Osteoblast (primary cell): ENCODE measurements at regions not wholly inside any gene's neighbourhood (a gene's known extent, or its start where the extent isn't known, plus 50 kb on each side); places are given as distances from the start of the nearest gene placed in this dataset.

Source experiments
- DNase-seq: peaks from one replicate; pipeline ENCODE4 v3.0.0; 2011; ENCODE audit warnings: low spot score, mixed read lengths; ENCODE audit not compliant: insufficient read length; ENCODE audit errors: missing footprints
- H2AFZ ChIP-seq: 2 replicates; pipeline ENCODE4 v1.6.0; 2011; ENCODE audit warnings: mild to moderate bottlenecking, low read length
- H3K27ac ChIP-seq: 2 replicates; pipeline ENCODE4 v1.5.1; 2011; ENCODE audit warnings: mild to moderate bottlenecking, low read depth, low read length, moderate library complexity
- H3K27me3 ChIP-seq: 2 replicates; pipeline ENCODE4 v1.6.0; 2012; ENCODE audit warnings: mild to moderate bottlenecking, control low read depth, inconsistent platforms, low read length, moderate library complexity; ENCODE audit not compliant: insufficient read depth
- H3K36me3 ChIP-seq: 2 replicates; pipeline ENCODE4 v1.5.1; 2011; ENCODE audit warnings: mild to moderate bottlenecking, low read length, control low read depth, moderate library complexity; ENCODE audit not compliant: insufficient read depth
- H3K4me1 ChIP-seq: 2 replicates; pipeline ENCODE4 v1.5.1; 2011; ENCODE audit warnings: mild to moderate bottlenecking, low read length, control low read depth, moderate library complexity; ENCODE audit not compliant: insufficient read depth
- H3K4me2 ChIP-seq: 2 replicates; pipeline ENCODE4 v1.6.0; 2011; ENCODE audit warnings: mild to moderate bottlenecking, low read length; ENCODE audit not compliant: insufficient read depth
- H3K4me3 ChIP-seq: fragments of 200-600 bp; sonication (generic); 3 replicates; pipeline ENCODE4 v1.5.1; 2012; ENCODE audit warnings: mild to moderate bottlenecking, low read length, inconsistent platforms; ENCODE audit not compliant: insufficient read depth
- H3K79me2 ChIP-seq: 2 replicates; pipeline ENCODE4 v1.6.0; 2012; ENCODE audit warnings: mild to moderate bottlenecking, low read length, control low read depth, inconsistent platforms; ENCODE audit not compliant: insufficient read depth
- H3K9me3 ChIP-seq: 2 replicates; pipeline ENCODE4 v1.5.1; 2011; ENCODE audit warnings: low read depth, low read length, control low read depth
- H4K20me1 ChIP-seq: 2 replicates; pipeline ENCODE4 v1.6.0; 2012; ENCODE audit warnings: mild to moderate bottlenecking, low read length, control low read depth; ENCODE audit not compliant: insufficient read depth
- CTCF ChIP-seq: IDR thresholded peaks from 2 replicates; pipeline ENCODE4 v1.5.1; 2011; ENCODE audit warnings: mild to moderate bottlenecking, low read depth, low read length, moderate library complexity; ENCODE audit errors: extremely low read depth

GRCh38 chr1:191910245-191910644 is 248.0 kb upstream of the RGS18 start:
- TF ChIP-seq CTCF, result no peak
- H3K79me2 ChIP-seq, result no peaks in the 10 kb centered on the region
- H3K4me3 ChIP-seq, result no peak overlapping the region
- H3K27ac ChIP-seq, result no peak overlapping the region
- H2AFZ ChIP-seq, result no peak overlapping the region
- DNase-seq, result no peak
- no peaks in the 10 kb centered on the region for H3K27me3 ChIP-seq
- no peaks in the 10 kb centered on the region for H3K9me3 ChIP-seq
- no peaks in the 10 kb centered on the region for H4K20me1 ChIP-seq
- no peaks in the 10 kb centered on the region for H3K4me1 ChIP-seq
- H3K36me3 ChIP-seq, result no peaks in the 10 kb centered on the region
- no peak overlapping the region for H3K4me2 ChIP-seq

GRCh38 chr1:191912517-191912916 is 245.7 kb upstream of the RGS18 start:
- Histone ChIP-seq H2AFZ (no peak overlapping the region), H3K4me1 (no peaks in the 10 kb centered on the region), H3K4me2 (no peak overlapping the region), H3K4me3 (no peak overlapping the region), H3K9me3 (no peaks in the 10 kb centered on the region), H3K36me3 (no peaks in the 10 kb centered on the region), H3K27me3 (no peaks in the 10 kb centered on the region), H3K79me2 (no peaks in the 10 kb centered on the region), H4K20me1 (no peaks in the 10 kb centered on the region), H3K27ac (no peak overlapping the region)
- TF ChIP-seq CTCF, result no peak
- DNase-seq, result no peak

GRCh38 chr1:191913260-191913977 is 244.8 kb upstream of the RGS18 start:
- Histone ChIP-seq H3K4me1 (no peaks in the 10 kb centered on the region), H4K20me1 (no peaks in the 10 kb centered on the region), H3K4me3 (no peak overlapping the region), H3K27ac (no peak overlapping the region), H3K79me2 (no peaks in the 10 kb centered on the region), H3K4me2 (no peak overlapping the region), H3K9me3 (no peaks in the 10 kb centered on the region), H3K36me3 (no peaks in the 10 kb centered on the region), H3K27me3 (no peaks in the 10 kb centered on the region), H2AFZ (no peak overlapping the region)
- no peak for TF ChIP-seq CTCF
- no peak for DNase-seq

GRCh38 chr1:191929383-191929782 is 228.9 kb upstream of the RGS18 start:
- no peaks in the 10 kb centered on the region for H3K79me2 ChIP-seq
- no peak for DNase-seq
- H3K4me3 ChIP-seq, result no peak overlapping the region
- H3K27me3 ChIP-seq, result no peaks in the 10 kb centered on the region
- TF ChIP-seq CTCF, result no peak
- no peaks in the 10 kb centered on the region for H3K36me3 ChIP-seq
- H3K4me1 ChIP-seq, result no peaks in the 10 kb centered on the region
- H3K27ac ChIP-seq, result no peak overlapping the region
- H3K4me2 ChIP-seq, result no peak overlapping the region
- no peaks in the 10 kb centered on the region for H3K9me3 ChIP-seq
- H4K20me1 ChIP-seq, result no peaks in the 10 kb centered on the region
- H2AFZ ChIP-seq, result no peak overlapping the region
